GM06990 (cell line): ENCODE measurements at regions not wholly inside any gene's neighbourhood (a gene's known extent, or its start where the extent isn't known, plus 50 kb on each side); places are given as distances from the start of the nearest gene placed in this dataset.
"Not testable (repeated sequence)": the region's sequence is repeated elsewhere in the genome, so short reads cannot be mapped to it uniquely, and the experiment has no call there.

Experiments used
- DNase-seq: peaks from one replicate; pipeline ENCODE4 v3.0.0-alpha.2; 2011; ENCODE audit not compliant: insufficient read length; ENCODE audit errors: extremely low read depth
- H3K27me3 ChIP-seq: replicated peaks from 2 replicates; pipeline ENCODE4 v1.6.0; 2011; ENCODE audit warnings: low read length; ENCODE audit not compliant: control insufficient read depth, insufficient read depth
- H3K36me3 ChIP-seq: 2 replicates; pipeline ENCODE4 v1.5.1; 2011; ENCODE audit warnings: low read length; ENCODE audit not compliant: control insufficient read depth, insufficient read depth
- H3K4me3 ChIP-seq: replicated peaks from 2 replicates; pipeline ENCODE4 v1.5.1; 2011; ENCODE audit warnings: low read depth, mild to moderate bottlenecking, control low read depth, low read length
- CTCF ChIP-seq: IDR thresholded peaks from 2 replicates; pipeline ENCODE4 v1.5.1; 2011; ENCODE audit warnings: low read length, control low read depth, mild to moderate bottlenecking, inconsistent platforms; ENCODE audit not compliant: insufficient read depth, poor library complexity, severe bottlenecking

- no peak overlapping the region for H3K4me3 ChIP-seq
- DNase-seq: no peak
- no peaks in the 10 kb centered on the region for H3K36me3 ChIP-seq
- no peaks in the 10 kb centered on the region for H3K27me3 ChIP-seq
- no peak for TF ChIP-seq CTCF
Measured at GRCh38 chr5:159515197-159515596, 184.9 kb upstream of the IL12B start.

- H3K36me3 ChIP-seq: no peaks in the 10 kb centered on the region
Measured at GRCh38 chr5:159515909-159516415, 185.7 kb upstream of the IL12B start.

GRCh38 chr5:159518371-159518770, 188.1 kb upstream of the IL12B start:
- H3K4me3 ChIP-seq: no peak overlapping the region
- no peaks in the 10 kb centered on the region for H3K36me3 ChIP-seq
- DNase-seq: no peak
- H3K27me3 ChIP-seq: no peaks in the 10 kb centered on the region
- TF ChIP-seq CTCF: no peak

More at GRCh38 chr5:159515909-159516415, 185.7 kb upstream of the IL12B start:
- no peak overlapping the region for H3K4me3 ChIP-seq
- DNase-seq: peak; percentile 81
- no peaks in the 10 kb centered on the region for H3K27me3 ChIP-seq
- peak; percentile 97 for TF ChIP-seq CTCF

- no peak for TF ChIP-seq CTCF
- Histone ChIP-seq H3K27me3 (no peaks in the 10 kb centered on the region), H3K4me3 (no peak overlapping the region), H3K36me3 (no peaks in the 10 kb centered on the region)
- no peak for DNase-seq
Measured at GRCh38 chr5:159519365-159519764, 189.1 kb upstream of the IL12B start.

- H3K4me3 ChIP-seq: no peak overlapping the region
- no peak for TF ChIP-seq CTCF
- no peaks in the 10 kb centered on the region for H3K36me3 ChIP-seq
- no peak for DNase-seq
- no peaks in the 10 kb centered on the region for H3K27me3 ChIP-seq
Measured at GRCh38 chr5:159522841-159523240, 192.6 kb upstream of the IL12B start.

GRCh38 chr5:159524279-159524678, 194.0 kb upstream of the IL12B start:
- not testable (repeated sequence) for H3K36me3 ChIP-seq, H3K4me3 ChIP-seq, DNase-seq, H3K27me3 ChIP-seq
